OCI-LY3 (cell line): ENCODE measurements at regions not wholly inside any gene's neighbourhood (a gene's known extent, or its start where the extent isn't known, plus 50 kb on each side); places are given as distances from the start of the nearest gene placed in this dataset.

ENCODE experiments used
- H2AFZ ChIP-seq: fragments of 200-600, 300-600 bp; shearing (Covaris generic); 2 replicates; pipeline ENCODE4 v1.6.0; 2014; ENCODE audit warnings: antibody characterized with exemption, low read depth, low read length
- H3K27ac ChIP-seq: fragments of 200-600, 300-600 bp; sonication (generic); 2 replicates; pipeline ENCODE4 v1.5.1; 2014; ENCODE audit warnings: mild to moderate bottlenecking, low read length, moderate library complexity, mixed read lengths
- H3K27me3 ChIP-seq: fragments of 200-600, 300-600 bp; sonication (generic); 2 replicates; pipeline ENCODE4 v1.6.1; 2014; ENCODE audit warnings: low read depth, low read length, mixed read lengths
- H3K36me3 ChIP-seq: fragments of 200-600, 300-600 bp; sonication (generic); replicated peaks from 2 replicates; pipeline ENCODE3; 2014; ENCODE audit warnings: low read depth, low read length, mixed read lengths
- H3K4me1 ChIP-seq: fragments of 300-600, 200-600 bp; sonication (generic); 2 replicates; pipeline ENCODE4 v1.6.1; 2014; ENCODE audit warnings: low read length, mixed read lengths
- H3K4me2 ChIP-seq: fragments of 200-600, 300-600 bp; sonication (generic); 2 replicates; pipeline ENCODE4 v1.6.1; 2014; ENCODE audit warnings: low read length, mixed read lengths
- H3K4me3 ChIP-seq: fragments of 300-600, 200-600 bp; sonication (generic); 2 replicates; pipeline ENCODE4 v1.5.1; 2014; ENCODE audit warnings: antibody characterized with exemption, mild to moderate bottlenecking, low read length, moderate library complexity
- H3K79me2 ChIP-seq: fragments of 300-600, 200-600 bp; shearing (Covaris generic); 2 replicates; pipeline ENCODE4 v1.6.1; 2014; ENCODE audit warnings: mild to moderate bottlenecking, low read length, mixed read lengths
- H3K9ac ChIP-seq: fragments of 300-600, 200-600 bp; shearing (Covaris generic); 2 replicates; pipeline ENCODE4 v1.6.0; 2014; ENCODE audit warnings: mild to moderate bottlenecking, low read length, moderate library complexity
- H3K9me3 ChIP-seq: fragments of 200-600, 300-600 bp; shearing (Covaris generic); 2 replicates; pipeline ENCODE4 v1.6.1; 2014; ENCODE audit warnings: low read length, mixed read lengths; ENCODE audit not compliant: insufficient read depth
- H4K20me1 ChIP-seq: fragments of 200-600, 300-600 bp; sonication (generic); 2 replicates; pipeline ENCODE4 v1.6.1; 2016; ENCODE audit warnings: low read length, mixed read lengths; ENCODE audit not compliant: insufficient read depth
- EZH2phosphoT487 ChIP-seq: fragments of 200-600 bp; shearing (Covaris generic); IDR thresholded peaks from 2 replicates; pipeline ENCODE4 v1.6.1; 2018; ENCODE audit warnings: antibody characterized with exemption, mixed run types, low read depth
- TF ChIP-seq, protein P1 (sequence below): fragments of 200-600, 300-600 bp; sonication (generic); IDR thresholded peaks from 2 replicates; pipeline ENCODE4 v1.5.1; 2014; ENCODE audit warnings: antibody characterized with exemption, low read length, low read depth

DNA sequence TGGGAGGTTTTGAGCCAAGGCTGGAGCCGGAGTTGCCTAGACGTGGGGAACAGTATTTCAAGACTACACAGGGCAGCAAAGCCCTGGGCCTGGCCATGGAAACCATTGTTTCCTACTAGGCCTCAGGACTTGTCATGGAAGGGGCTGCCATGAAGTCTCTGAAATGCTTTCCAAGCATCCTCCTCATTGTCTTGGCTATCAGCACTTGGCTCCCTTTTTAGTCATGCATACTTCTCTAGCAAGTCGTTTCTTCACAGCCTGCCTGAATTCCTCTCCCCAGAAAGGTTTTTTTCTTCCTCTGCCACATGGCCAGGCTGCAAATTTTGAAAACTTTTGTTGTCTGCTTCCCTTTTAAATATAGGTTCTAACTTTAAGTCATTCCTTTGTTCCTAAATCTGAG is 406.6 kb upstream of the TMPRSS15 start:
- Histone ChIP-seq H3K9me3 (no peaks in the 10 kb centered on the region), H3K4me1 (peaks cover 7% of the 10 kb centered on the region), H3K4me2 (no peak overlapping the region), H3K27ac (no peak overlapping the region), H4K20me1 (no peaks in the 10 kb centered on the region), H3K4me3 (no peak overlapping the region), H3K36me3 (no peaks in the 10 kb centered on the region), H3K9ac (no peak overlapping the region), H3K27me3 (no peaks in the 10 kb centered on the region), H2AFZ (no peak overlapping the region), H3K79me2 (no peaks in the 10 kb centered on the region)
- TF ChIP-seq EZH2phosphoT487 = no peak
- TF ChIP-seq, protein P1, sequence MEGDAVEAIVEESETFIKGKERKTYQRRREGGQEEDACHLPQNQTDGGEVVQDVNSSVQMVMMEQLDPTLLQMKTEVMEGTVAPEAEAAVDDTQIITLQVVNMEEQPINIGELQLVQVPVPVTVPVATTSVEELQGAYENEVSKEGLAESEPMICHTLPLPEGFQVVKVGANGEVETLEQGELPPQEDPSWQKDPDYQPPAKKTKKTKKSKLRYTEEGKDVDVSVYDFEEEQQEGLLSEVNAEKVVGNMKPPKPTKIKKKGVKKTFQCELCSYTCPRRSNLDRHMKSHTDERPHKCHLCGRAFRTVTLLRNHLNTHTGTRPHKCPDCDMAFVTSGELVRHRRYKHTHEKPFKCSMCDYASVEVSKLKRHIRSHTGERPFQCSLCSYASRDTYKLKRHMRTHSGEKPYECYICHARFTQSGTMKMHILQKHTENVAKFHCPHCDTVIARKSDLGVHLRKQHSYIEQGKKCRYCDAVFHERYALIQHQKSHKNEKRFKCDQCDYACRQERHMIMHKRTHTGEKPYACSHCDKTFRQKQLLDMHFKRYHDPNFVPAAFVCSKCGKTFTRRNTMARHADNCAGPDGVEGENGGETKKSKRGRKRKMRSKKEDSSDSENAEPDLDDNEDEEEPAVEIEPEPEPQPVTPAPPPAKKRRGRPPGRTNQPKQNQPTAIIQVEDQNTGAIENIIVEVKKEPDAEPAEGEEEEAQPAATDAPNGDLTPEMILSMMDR = no peak

DNA sequence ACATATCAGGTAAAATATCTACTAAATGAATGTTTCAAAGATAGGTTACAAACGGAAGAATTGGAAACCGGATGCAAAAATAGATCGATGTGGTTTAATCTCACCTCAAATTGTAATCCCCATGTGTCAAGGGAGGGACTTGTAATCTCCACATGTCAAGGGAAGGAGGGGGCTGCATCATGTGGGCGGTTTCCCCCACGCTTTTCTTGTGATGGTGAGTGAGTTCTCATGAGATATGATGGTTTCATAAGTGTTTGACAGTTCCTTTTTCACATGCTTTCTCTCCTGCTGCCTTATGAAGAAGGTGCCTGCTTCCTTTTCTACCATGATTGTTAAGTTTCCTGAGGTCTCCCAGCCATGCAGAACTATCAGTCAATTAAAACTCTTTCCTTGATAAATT is 408.7 kb upstream of the TMPRSS15 start:
- Histone ChIP-seq H2AFZ (no peak overlapping the region), H3K27me3 (no peaks in the 10 kb centered on the region), H3K4me2 (no peak overlapping the region), H3K79me2 (no peaks in the 10 kb centered on the region), H3K27ac (no peak overlapping the region), H3K4me1 (peaks cover 7% of the 10 kb centered on the region), H3K9ac (no peak overlapping the region), H3K36me3 (no peaks in the 10 kb centered on the region), H4K20me1 (no peaks in the 10 kb centered on the region), H3K9me3 (no peaks in the 10 kb centered on the region), H3K4me3 (no peak overlapping the region)
- TF ChIP-seq EZH2phosphoT487 = no peak
- TF ChIP-seq, protein P1 = no peak

- Histone ChIP-seq H3K4me3 (no peak overlapping the region), H3K36me3 (no peaks in the 10 kb centered on the region), H3K27me3 (no peaks in the 10 kb centered on the region), H3K9me3 (no peaks in the 10 kb centered on the region), H3K4me2 (no peak overlapping the region), H3K9ac (no peak overlapping the region), H3K79me2 (no peaks in the 10 kb centered on the region), H4K20me1 (no peaks in the 10 kb centered on the region), H3K27ac (no peak overlapping the region), H2AFZ (no peak overlapping the region), H3K4me1 (no peaks in the 10 kb centered on the region)
- TF ChIP-seq EZH2phosphoT487 = no peak
- TF ChIP-seq, protein P1 = no peak
Observed at GRCh38 chr21:18819507-18819906, 415.9 kb upstream of the TMPRSS15 start.

DNA sequence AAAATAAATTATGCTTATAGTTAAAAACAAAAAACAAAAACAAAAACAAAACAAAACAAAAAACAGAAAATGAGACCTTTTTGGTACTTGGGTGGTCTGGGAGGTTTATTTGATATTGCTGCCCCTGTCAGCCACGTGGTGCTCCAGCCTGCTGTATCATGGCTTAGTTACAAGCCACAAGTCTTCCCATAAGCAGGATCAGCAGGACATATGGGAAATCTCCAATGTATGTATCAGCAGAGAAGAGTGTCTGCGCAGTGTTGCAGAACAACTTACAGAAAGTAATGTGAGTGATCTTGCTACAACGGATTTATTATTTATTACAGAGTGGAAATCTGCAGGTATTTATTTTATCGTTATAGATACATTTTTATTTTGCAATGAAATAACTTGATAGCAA is 423.0 kb upstream of the TMPRSS15 start:
- H3K27ac ChIP-seq = no peak overlapping the region
- no peak overlapping the region for H3K4me2 ChIP-seq
- no peaks in the 10 kb centered on the region for H3K27me3 ChIP-seq
- peaks cover 9% of the 10 kb centered on the region for H3K4me1 ChIP-seq
- H3K9me3 ChIP-seq = no peaks in the 10 kb centered on the region
- TF ChIP-seq, protein P1 = no peak
- no peak for TF ChIP-seq EZH2phosphoT487
- H3K4me3 ChIP-seq = no peak overlapping the region
- H2AFZ ChIP-seq = no peak overlapping the region
- H3K9ac ChIP-seq = no peak overlapping the region
- H3K79me2 ChIP-seq = no peaks in the 10 kb centered on the region
- no peaks in the 10 kb centered on the region for H4K20me1 ChIP-seq
- no peaks in the 10 kb centered on the region for H3K36me3 ChIP-seq
